T-helper 1 cell treated with Interleukin-12 subunit alpha and Interleukin-12 subunit beta and Interleukin-4 antibody, amounts not matched to agents 30 ng/mL and 1 ng/mL, for 36 hours (primary cell): ENCODE measurements at regions not wholly inside any gene's neighbourhood (a gene's known extent, or its start where the extent isn't known, plus 50 kb on each side); places are given as distances from the start of the nearest gene placed in this dataset.

Source experiments
- intact Hi-C: fragments of 100-400 bp; cut with micrococcal nuclease; formaldehyde crosslinking; loops from one replicate; pipeline ENCODE4 v1.15.1; 2024

- intact Hi-C loops = no loop called here
Observed at GRCh38 chr20:24777746-24778145, 171.3 kb upstream of the CST7 start.

DNA sequence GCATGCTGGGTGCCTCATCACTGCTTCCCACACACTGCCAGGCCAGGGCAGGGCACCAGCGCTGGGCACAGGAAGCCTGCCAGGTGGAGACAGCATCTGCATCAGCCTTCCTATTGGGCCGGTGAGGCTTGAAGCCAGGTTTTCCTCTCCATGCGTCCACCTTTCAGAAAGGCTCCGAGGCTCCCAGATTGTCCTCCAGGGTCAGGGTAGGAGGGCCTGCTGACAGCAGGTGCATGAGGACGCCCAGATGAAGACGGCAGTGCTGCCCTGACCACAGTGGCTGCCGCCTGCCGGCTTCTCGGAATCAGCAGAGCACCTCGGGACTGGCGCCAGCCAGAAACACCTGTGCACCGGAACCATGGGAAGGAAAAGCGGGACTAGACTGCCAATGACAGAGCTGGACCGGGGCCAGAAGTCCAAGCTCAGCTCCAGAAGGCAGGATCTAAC lies 170.5 kb upstream of the CST7 start:
- intact Hi-C loops = no loop called here

- intact Hi-C loops = no loop called here
Observed at GRCh38 chr20:24779131-24779530, 169.9 kb upstream of the CST7 start.

- intact Hi-C loops = no loop called here
Observed at GRCh38 chr20:24779946-24780345, 169.1 kb upstream of the CST7 start.

DNA sequence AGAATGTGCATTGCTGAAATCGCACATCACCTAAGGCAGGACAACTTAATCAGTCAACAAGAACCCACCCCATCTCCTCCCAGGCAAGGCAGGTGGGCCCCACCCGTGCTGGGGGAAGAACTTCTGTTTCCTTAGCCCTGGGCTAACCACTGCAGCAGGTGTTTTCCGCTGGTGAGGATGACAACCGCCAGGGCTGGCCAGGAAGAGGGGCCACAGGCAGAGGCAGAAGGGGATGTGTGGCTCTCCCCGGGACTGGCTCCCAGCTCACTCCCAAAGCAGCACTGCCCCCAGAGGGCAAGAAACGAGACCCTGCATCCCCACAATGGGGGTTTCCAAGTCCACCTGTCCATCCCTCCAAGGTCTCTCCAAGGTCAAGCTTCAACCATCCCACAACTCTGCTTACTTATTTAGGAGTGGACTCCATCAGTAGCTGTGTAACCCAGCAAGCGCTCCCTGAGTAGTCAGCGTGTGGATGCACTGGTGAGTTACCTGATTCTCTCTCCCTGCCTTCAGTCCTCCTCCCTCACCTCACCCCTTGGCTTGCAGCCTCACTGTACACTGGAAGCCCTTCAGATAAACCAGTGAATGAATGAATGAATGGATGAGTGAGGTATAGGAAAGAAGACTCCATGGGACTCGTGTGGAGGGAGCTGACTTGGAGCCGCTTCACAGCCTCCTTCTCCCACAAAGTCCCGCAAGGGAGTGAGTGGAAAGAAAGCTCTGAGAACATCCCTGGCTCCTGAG lies 168.2 kb upstream of the CST7 start:
- intact Hi-C loops = loop anchor here (1.0 kb wide), 1 partner anchor 844 kb away; no protein-coding TSS in a partner anchor

- intact Hi-C loops = loop anchor here (1.0 kb wide), 1 partner anchor 844 kb away; no protein-coding TSS in a partner anchor
Observed at GRCh38 chr20:24781418-24781980, 167.6 kb upstream of the CST7 start.

- intact Hi-C loops = no loop called here
Observed at GRCh38 chr20:24782301-24782700, 166.8 kb upstream of the CST7 start.

DNA sequence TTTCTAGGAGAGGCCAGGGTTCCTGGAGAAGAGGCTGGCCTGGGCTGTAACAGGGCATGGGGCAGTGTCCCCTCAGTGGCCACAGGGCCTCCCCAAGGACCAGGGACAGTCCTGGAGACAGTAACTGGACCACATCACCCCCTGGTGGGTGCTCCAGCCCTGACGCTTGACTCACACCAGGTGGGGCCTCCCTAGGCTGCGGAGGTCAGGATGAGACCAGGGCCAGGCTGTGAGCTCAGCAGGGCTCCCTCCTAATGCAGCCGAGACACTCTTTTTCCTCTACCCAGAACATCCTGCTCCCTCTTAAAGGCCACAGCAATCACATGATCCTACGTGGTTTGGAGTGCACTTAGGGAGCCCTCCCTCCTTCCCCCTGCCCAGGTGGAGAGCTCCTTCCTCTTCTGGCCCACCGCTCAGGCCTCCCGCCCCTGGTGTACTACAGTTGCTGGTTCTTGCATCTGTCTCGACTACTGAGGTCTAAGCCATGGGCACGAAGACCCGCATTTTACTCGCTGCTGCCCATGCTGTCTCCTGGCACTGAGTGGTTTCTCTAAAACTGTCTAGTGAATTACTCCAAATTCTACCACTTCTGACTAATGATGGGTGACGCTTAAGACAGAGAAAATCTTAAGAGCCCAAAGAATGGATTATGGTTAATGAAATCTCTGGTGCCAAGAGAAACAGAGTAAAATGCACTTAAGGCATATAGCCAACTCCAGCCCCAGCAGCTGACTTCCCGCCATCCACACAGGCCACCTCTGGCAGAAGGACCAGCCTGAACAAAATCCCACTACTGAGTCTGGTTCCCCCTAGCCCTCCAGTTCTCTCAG lies 166.1 kb upstream of the CST7 start:
- intact Hi-C loops = no loop called here

DNA sequence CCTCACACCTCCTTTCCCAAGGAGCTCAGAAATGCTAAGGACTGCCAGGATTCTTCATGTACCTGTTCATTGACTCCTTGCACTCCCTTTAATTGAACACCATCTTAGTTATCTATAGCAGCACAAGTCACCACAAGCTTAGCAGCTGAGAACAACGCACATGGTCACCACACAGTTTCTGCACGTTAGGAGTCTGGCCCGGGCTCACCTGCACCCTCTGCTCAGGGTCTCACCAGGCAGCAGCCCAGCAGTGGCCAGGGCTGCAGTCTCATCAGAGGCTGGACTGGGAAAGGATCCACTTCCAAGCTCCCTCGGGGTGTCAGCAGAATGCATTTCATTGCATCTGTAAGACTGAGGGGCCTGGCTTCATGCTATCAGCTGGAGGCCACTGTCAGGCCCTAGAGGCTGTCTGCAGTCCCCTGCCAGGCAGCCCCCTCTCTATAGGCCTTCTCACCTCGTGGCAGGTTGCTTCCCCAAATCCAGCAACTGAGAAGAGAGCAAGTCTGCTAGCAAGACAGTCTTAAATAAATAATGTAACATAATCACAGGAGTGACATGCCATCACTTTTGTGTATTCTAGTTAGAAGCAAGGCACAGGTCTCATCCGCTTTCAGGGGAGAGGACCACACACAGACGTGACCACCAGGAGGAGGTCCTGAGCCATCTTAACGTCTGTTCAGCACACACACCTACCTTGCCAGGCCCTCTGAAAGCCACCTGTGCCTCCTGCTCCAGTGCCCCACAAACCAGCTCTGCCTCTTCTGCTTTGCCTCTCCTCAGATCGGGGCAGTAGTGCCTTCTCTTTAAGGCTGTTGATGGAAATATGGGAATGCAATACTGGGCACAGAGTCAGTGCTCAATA lies 165.2 kb upstream of the CST7 start:
- intact Hi-C loops = loop anchor here (2.0 kb wide), 1 partner anchor 135 kb away; no protein-coding TSS in a partner anchor

DNA sequence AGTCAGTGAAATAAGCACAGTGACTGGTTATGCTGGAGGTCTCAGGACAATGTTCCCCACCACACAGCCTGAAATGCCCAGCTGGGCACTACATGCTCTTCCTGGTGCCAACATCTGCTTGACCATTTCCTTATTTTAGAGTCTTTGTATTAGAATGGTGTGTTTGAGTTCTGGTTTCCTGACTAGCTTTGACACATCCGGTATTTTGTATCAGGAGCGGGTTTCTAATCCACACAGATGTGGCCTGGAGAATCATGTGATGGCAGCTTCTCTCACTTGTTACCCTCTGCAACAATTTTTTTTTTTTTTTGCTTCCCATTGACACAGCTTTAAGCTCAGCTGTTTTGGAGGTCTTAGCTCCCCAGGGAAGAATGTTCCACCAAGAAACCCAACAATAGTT lies 164.5 kb upstream of the CST7 start:
- intact Hi-C loops = loop anchor here (2.0 kb wide), 1 partner anchor 134 kb away; no protein-coding TSS in a partner anchor

- intact Hi-C loops = loop anchor here (2.0 kb wide), 1 partner anchor 133 kb away; no protein-coding TSS in a partner anchor
Observed at GRCh38 chr20:24785141-24786110, 163.6 kb upstream of the CST7 start.

DNA sequence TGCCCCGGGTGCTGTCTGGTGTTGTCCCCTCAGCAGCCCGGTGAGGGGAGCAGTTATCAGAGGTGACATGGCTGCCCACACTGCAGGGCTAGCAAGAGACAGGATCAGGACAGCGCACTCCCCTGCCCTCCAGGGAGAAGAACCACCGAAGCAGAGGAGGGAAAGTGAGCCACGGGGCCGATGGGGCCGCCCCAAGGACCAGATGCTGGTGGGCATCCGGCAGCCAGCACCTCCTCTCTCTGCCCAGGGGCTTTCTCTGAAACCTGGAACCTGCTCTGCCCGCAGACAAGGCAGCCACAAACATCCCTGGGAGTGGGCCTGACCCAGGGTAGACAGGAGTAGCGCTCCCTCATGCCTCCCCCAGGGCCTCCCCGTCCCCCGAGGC lies 163.0 kb upstream of the CST7 start:
- intact Hi-C loops = no loop called here

- intact Hi-C loops = no loop called here
Observed at GRCh38 chr20:24786646-24787045, 162.4 kb upstream of the CST7 start.

DNA sequence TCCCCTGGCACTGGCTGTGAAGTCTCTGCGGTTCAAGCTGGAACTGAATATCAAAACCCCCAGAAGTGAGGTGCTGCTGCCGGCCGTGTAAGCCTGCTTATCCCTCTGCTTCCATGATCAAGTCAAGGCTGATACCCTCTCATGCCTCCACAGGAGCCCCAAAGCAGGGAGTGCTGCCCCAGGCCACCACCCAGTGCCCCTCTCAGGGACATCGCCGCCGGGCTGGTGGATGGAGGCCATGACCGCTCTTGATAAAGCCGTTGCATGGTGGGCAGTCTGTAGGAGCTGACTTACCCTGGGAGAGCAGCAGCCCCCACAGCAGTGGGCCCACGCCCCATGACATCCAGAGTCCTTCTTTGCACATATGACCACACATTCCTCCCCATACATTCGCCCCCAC lies 162.0 kb upstream of the CST7 start:
- intact Hi-C loops = no loop called here

DNA sequence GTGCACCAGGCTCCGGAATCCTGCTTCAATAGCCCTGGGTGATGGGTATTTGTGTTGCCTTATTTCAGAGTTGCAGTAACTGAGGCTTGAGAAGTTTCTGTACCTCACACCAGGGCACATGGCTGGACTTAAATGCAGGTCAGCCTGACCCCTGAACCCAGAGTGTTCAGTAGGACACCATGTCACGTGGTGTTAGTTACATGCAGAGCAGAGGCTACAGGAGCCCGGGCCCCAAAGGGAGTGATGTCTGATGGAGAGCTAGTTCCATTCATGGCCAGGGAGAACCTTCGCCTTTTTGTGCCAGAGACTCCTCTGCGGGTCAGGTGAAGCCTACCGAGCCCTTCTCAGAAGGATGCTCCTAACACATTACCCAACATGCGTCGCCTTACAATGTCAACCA lies 161.4 kb upstream of the CST7 start:
- intact Hi-C loops = no loop called here

- intact Hi-C loops = no loop called here
Observed at GRCh38 chr20:24789877-24790276, 159.2 kb upstream of the CST7 start.

DNA sequence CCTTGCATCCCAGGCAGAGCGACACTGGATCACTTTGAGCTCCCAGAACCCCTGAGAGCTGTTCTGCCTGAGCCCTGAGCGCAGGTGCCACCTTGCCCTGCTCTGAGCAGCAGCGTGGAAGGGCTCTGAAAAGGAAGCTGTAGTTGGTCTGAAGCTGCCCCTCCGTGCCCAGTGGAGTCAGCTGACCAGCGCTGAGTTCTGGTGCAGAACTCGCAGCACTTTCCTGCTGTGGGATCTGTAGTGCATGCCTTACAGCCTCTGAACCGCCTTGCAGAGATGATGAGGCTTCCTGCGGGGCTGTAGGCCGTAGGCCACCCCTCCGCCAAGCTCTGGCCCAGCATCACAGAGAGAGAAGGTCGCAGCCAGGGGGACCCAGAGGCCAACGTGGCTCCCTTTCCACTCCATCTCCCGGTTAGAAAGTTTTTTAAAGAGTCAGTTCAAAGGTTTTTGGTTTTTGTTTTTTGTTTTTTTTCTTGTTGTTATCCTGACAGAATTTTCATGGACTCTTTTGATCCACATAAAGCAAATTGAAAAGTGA lies 158.3 kb upstream of the CST7 start:
- intact Hi-C loops = no loop called here

- intact Hi-C loops = no loop called here
Observed at GRCh38 chr20:24791953-24792352, 157.1 kb upstream of the CST7 start.

- intact Hi-C loops = no loop called here
Observed at GRCh38 chr20:24792641-24793495, 156.2 kb upstream of the CST7 start.
